ENCODE measurements at regions not wholly inside any gene's neighbourhood (a gene's known extent, or its start where the extent isn't known, plus 50 kb on each side); places are given as distances from the start of the nearest gene placed in this dataset.

- 16% methylated on average over 3 of the region's 3 CpGs for WGBS (ENCODE audit: missing lambda C conversion rate)
- no peak for ATAC-seq
- Histone ChIP-seq H3K4me2 (no peak overlapping the region), H3K4me1 (no peaks in the 10 kb centered on the region), H3K9me3 (peaks cover 8% of the 10 kb centered on the region; the same call in 2 of the 3 replicates), H3K4me3 (no peak overlapping the region), H3K27ac (no peak overlapping the region)
- DNase-seq (ENCODE audit: low read depth in 1 of 2, low spot score in 1 of 2): no peak
- no peak for FAIRE-seq
- POLR2A ChIA-PET: no interaction called here
- CTCF ChIA-PET: interaction anchor here (1.1 to 1.5 kb wide), 2 partner anchors 11 to 16 kb away, joined by 3 to 4 read pairs; no protein-coding TSS in a partner anchor
- TF ChIP-seq POLR2AphosphoS2 (conservative IDR thresholded peaks at IDR 0.05; ENCODE audit: low read length) (no peak), POLR2A (IDR thresholded peaks at IDR 0.05; ENCODE audit: low read length) (no peak), MAFK (IDR thresholded peaks at IDR 0.05; ENCODE audit: partially characterized antibody) (no peak), CTCF (IDR thresholded peaks at IDR 0.05) (no peak), ZNF302 (CRISPR knock-in tag; IDR thresholded peaks at IDR 0.05) (no peak), ZC3H11A (IDR thresholded peaks at IDR 0.05) (no peak), ESRRA (IDR thresholded peaks at IDR 0.05; ENCODE audit: borderline replicate concordance, low read length) (no peak), GATA3 (IDR thresholded peaks at IDR 0.05; ENCODE audit: borderline replicate concordance) (no peak), CHD4 (IDR thresholded peaks at IDR 0.05; ENCODE audit: borderline replicate concordance) (no peak), ZSCAN20 (CRISPR knock-in tag; IDR thresholded peaks at IDR 0.05) (no peak), HDAC2 (IDR thresholded peaks at IDR 0.05) (no peak), TFCP2L1 (CRISPR knock-in tag; IDR thresholded peaks at IDR 0.05) (no peak), RCOR1 (IDR thresholded peaks at IDR 0.05; ENCODE audit: low read depth, low read length) (no peak)
Observed at GRCh38 chr12:115114140-115114539, 430.2 kb upstream of the TBX3 start.

DNA sequence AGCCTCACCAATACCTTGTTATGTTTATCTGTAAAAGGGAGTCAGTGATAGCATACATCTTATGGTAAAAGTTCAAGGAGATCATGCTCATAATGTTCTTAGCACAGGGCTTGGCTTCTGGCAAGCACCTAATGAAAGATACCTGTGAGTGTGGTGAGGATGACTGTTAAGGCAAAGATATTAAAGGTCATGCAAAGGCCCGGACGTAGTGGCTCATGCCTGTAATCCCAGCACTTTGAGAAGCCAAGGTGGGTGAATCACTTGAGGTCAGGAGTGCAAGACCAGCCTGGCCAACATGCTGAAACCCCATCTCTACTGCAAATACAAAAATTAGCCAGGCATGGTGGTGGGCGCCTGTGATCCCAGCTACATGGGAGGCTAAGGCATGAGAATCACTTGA lies 425.9 kb upstream of the TBX3 start:
- TF ChIP-seq, protein P1, sequence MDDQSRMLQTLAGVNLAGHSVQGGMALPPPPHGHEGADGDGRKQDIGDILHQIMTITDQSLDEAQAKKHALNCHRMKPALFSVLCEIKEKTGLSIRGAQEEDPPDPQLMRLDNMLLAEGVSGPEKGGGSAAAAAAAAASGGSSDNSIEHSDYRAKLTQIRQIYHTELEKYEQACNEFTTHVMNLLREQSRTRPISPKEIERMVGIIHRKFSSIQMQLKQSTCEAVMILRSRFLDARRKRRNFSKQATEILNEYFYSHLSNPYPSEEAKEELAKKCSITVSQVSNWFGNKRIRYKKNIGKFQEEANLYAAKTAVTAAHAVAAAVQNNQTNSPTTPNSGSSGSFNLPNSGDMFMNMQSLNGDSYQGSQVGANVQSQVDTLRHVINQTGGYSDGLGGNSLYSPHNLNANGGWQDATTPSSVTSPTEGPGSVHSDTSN (IDR thresholded peaks at IDR 0.05): no peak
- TF ChIP-seq KDM5A (IDR thresholded peaks at IDR 0.05) (no peak), JUN (IDR thresholded peaks at IDR 0.05) (no peak), ZC3H11A (IDR thresholded peaks at IDR 0.05) (no peak), RARB (CRISPR knock-in tag; IDR thresholded peaks at IDR 0.05) (no peak), BHLHE40 (IDR thresholded peaks at IDR 0.05; ENCODE audit: low read depth, low read length) (no peak), HDAC2 (IDR thresholded peaks at IDR 0.05) (no peak), ZFP36 (IDR thresholded peaks at IDR 0.05; ENCODE audit: borderline replicate concordance, partially characterized antibody) (no peak)
- 19% methylated on average over 3 of the region's 3 CpGs for WGBS (ENCODE audit: missing lambda C conversion rate)
- ChIA-PET CTCF (no interaction called here), POLR2A (no interaction called here)
- no peak for ATAC-seq
- Histone ChIP-seq H3K27ac (no peak overlapping the region), H3K4me2 (no peak overlapping the region), H3K4me3 (no peak overlapping the region), H3K9me3 (no peaks in the 10 kb centered on the region), H3K4me1 (no peaks in the 10 kb centered on the region)
- FAIRE-seq: no peak
- no peak for DNase-seq (ENCODE audit: low read depth in 1 of 2, low spot score in 1 of 2)

- H3K4me2 ChIP-seq: no peak overlapping the region
- ChIA-PET POLR2A (no interaction called here), CTCF (interaction anchor here (0.6 to 1.1 kb wide), 4 partner anchors 8 to 1616 kb away, joined by 3 read pairs; no protein-coding TSS in a partner anchor)
- 42% methylated on average over 3 of the region's 3 CpGs for WGBS (ENCODE audit: missing lambda C conversion rate)
- no peak overlapping the region for H3K27ac ChIP-seq
- H3K4me1 ChIP-seq: no peaks in the 10 kb centered on the region
- H3K4me3 ChIP-seq: no peak overlapping the region
- no peak for FAIRE-seq
- TF ChIP-seq RNF2 (IDR thresholded peaks at IDR 0.05; ENCODE audit: borderline replicate concordance, low read depth) (no peak), RCOR1 (IDR thresholded peaks at IDR 0.05; ENCODE audit: low read depth, low read length) (no peak), BCL3 (IDR thresholded peaks at IDR 0.05) (no peak)
- H3K9me3 ChIP-seq: no peaks in the 10 kb centered on the region
- ATAC-seq: no peak
- no peak for DNase-seq (ENCODE audit: low read depth in 1 of 2, low spot score in 1 of 2)
Observed at GRCh38 chr12:115108129-115109100, 424.4 kb upstream of the TBX3 start.

Data from A549 (cell line).